OCI-LY7 (cell line): ENCODE measurements at regions not wholly inside any gene's neighbourhood (a gene's known extent, or its start where the extent isn't known, plus 50 kb on each side); places are given as distances from the start of the nearest gene placed in this dataset.

Experiments used
- BruUV-seq: library from RNA; stranded (reverse); fragments of 400-500 nt; replicated peaks from 2 replicates; lab custom pipeline; 2021; lab: Mats Ljungman, UMichigan
- CTCF ChIA-PET: fragments of 300-600 bp; sonication (Branson Sonifier 250); formaldehyde crosslinking; loops from one replicate; lab custom pipeline; 2022; ENCODE audit warnings: antibody characterized with exemption; ENCODE audit not compliant: unreplicated experiment; lab: Charles Lee
- POLR2A ChIA-PET: fragments of 300-600 bp; sonication (Branson Sonifier 250); formaldehyde crosslinking; loops from one replicate; lab custom pipeline; 2022; ENCODE audit warnings: antibody characterized with exemption; lab: Charles Lee
- DNase-seq: peaks from one replicate; pipeline ENCODE4 v3.0.0-alpha.2; 2015; ENCODE audit warnings: low spot score
- H2AFZ ChIP-seq: fragments of 200-600 bp; sonication (generic), shearing (Covaris generic); 2 replicates; pipeline ENCODE4 v1.6.1; 2014; ENCODE audit warnings: mild to moderate bottlenecking, antibody characterized with exemption, low read length, moderate library complexity
- H3K27ac ChIP-seq: fragments of 200-600 bp; sonication (generic); 2 replicates; pipeline ENCODE4 v1.5.1; 2014; ENCODE audit warnings: mixed run types, low read depth, mild to moderate bottlenecking, moderate library complexity, low read length, inconsistent platforms; ENCODE audit not compliant: poor library complexity, severe bottlenecking
- H3K36me3 ChIP-seq: fragments of 200-600 bp; sonication (generic); 2 replicates; pipeline ENCODE4 v1.6.1; 2014; ENCODE audit warnings: mild to moderate bottlenecking, antibody characterized with exemption, low read length, moderate library complexity, mixed read lengths; ENCODE audit not compliant: insufficient read depth
- H3K4me1 ChIP-seq: fragments of 200-600 bp; sonication (generic); 2 replicates; pipeline ENCODE4 v1.5.1; 2014; ENCODE audit warnings: mild to moderate bottlenecking, low read length; ENCODE audit not compliant: insufficient read depth, poor library complexity, severe bottlenecking
- H3K4me2 ChIP-seq: fragments of 200-600 bp; sonication (generic); 2 replicates; pipeline ENCODE4 v1.6.1; 2014; ENCODE audit warnings: mild to moderate bottlenecking, low read length
- H3K4me3 ChIP-seq: fragments of 200-600 bp; sonication (generic); 2 replicates; pipeline ENCODE4 v1.5.1; 2014; ENCODE audit warnings: mild to moderate bottlenecking, low read depth, low read length; ENCODE audit not compliant: poor library complexity, severe bottlenecking
- H3K79me2 ChIP-seq: fragments of 200-600 bp; sonication (generic); 2 replicates; pipeline ENCODE4 v1.6.1; 2016; ENCODE audit warnings: low read depth, mild to moderate bottlenecking, low read length, moderate library complexity, mixed read lengths; ENCODE audit not compliant: insufficient read depth
- H3K9me2 ChIP-seq: fragments of 200-600 bp; sonication (generic); 2 replicates; pipeline ENCODE4 v1.6.1; 2016; ENCODE audit warnings: mild to moderate bottlenecking, low read length, mixed read lengths; ENCODE audit not compliant: insufficient read depth
- H3K9me3 ChIP-seq: fragments of 200-600 bp; sonication (generic); 2 replicates; pipeline ENCODE4 v1.6.1; 2014; ENCODE audit warnings: mild to moderate bottlenecking, mixed run types, low read length, mixed read lengths
- H4K20me1 ChIP-seq: fragments of 200-600 bp; sonication (generic); 2 replicates; pipeline ENCODE4 v1.6.1; 2014; ENCODE audit warnings: mild to moderate bottlenecking, antibody characterized with exemption, low read length, moderate library complexity, mixed read lengths; ENCODE audit not compliant: insufficient read depth
- EZH2phosphoT487 ChIP-seq: fragments of 200-600 bp; sonication (generic); IDR thresholded peaks from 2 replicates; pipeline ENCODE4 v1.6.1; 2018; ENCODE audit warnings: low read depth, borderline replicate concordance, mild to moderate bottlenecking, mixed run types, antibody characterized with exemption, low read length, moderate library complexity, mixed read lengths
- intact Hi-C: fragments of 100-400 bp; cut with micrococcal nuclease; formaldehyde crosslinking; loops from one replicate; pipeline ENCODE4 v1.10.0; 2022; ENCODE audit not compliant: unreplicated experiment
- TF ChIP-seq, protein P1 (sequence below): fragments of 200-600 bp; sonication (generic); conservative IDR thresholded peaks from 2 replicates; pipeline ENCODE4 v1.5.1; 2014; ENCODE audit warnings: mild to moderate bottlenecking, antibody characterized with exemption, low read length, moderate library complexity, mixed read lengths

DNA sequence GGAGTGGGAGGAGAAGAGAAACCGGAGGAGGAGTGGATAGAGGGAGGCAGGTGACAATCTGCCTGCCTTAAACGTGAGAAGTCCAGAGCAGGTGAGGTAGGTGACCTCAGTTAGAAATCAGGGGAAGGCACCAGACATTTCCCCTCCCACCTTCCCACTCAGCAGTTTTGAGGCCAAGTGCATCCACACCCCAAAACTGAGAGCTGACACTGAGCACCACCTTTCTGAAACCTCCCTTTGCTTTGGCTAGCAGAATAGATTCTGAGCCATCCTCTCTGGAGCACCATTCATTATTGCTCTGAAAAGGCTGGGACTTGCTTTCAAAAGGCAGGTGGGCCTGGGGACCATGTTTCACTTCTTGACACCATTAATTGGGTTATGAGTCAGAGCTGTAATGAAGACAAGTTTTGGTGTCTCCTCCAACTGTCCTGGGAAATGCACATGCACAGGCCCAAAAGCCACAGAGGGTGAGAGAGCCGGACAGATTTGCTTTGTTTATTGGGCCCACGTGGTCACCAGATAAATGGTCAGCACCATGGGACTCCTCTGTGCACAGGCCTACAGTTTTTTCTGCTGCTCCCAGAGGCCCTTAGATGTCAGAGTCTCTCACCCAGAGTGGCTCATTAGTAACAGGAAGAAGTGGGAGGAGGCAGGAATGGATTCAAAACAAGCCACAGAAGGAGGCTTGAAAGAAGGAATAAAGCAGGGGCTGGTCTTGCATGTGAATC, 314.7 kb downstream of the TLE1 start:
- H3K9me3 ChIP-seq, result no peaks in the 10 kb centered on the region
- H4K20me1 ChIP-seq, result no peaks in the 10 kb centered on the region
- TF ChIP-seq EZH2phosphoT487, result no peak
- TF ChIP-seq, protein P1, sequence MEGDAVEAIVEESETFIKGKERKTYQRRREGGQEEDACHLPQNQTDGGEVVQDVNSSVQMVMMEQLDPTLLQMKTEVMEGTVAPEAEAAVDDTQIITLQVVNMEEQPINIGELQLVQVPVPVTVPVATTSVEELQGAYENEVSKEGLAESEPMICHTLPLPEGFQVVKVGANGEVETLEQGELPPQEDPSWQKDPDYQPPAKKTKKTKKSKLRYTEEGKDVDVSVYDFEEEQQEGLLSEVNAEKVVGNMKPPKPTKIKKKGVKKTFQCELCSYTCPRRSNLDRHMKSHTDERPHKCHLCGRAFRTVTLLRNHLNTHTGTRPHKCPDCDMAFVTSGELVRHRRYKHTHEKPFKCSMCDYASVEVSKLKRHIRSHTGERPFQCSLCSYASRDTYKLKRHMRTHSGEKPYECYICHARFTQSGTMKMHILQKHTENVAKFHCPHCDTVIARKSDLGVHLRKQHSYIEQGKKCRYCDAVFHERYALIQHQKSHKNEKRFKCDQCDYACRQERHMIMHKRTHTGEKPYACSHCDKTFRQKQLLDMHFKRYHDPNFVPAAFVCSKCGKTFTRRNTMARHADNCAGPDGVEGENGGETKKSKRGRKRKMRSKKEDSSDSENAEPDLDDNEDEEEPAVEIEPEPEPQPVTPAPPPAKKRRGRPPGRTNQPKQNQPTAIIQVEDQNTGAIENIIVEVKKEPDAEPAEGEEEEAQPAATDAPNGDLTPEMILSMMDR, result no peak
- CTCF ChIA-PET, result no interaction called here
- intact Hi-C loops, result no loop called here
- H3K36me3 ChIP-seq, result no peaks in the 10 kb centered on the region
- no peak overlapping the region for H3K27ac ChIP-seq
- no peaks in the 10 kb centered on the region for H3K9me2 ChIP-seq
- no peak overlapping the region for H2AFZ ChIP-seq
- H3K4me1 ChIP-seq, result no peaks in the 10 kb centered on the region
- DNase-seq, result no peak
- H3K4me2 ChIP-seq, result no peak overlapping the region
- BruUV-seq, result no TSS peak
- POLR2A ChIA-PET, result no interaction called here
- H3K4me3 ChIP-seq, result no peak overlapping the region
- H3K79me2 ChIP-seq, result no peaks in the 10 kb centered on the region

GRCh38 chr9:81373294-81373693, 316.1 kb downstream of the TLE1 start:
- DNase-seq, result no peak
- no TSS peak for BruUV-seq
- intact Hi-C loops, result no loop called here
- no peaks in the 10 kb centered on the region for H3K4me1 ChIP-seq
- H3K9me2 ChIP-seq, result no peaks in the 10 kb centered on the region
- CTCF ChIA-PET, result no interaction called here
- H3K36me3 ChIP-seq, result no peaks in the 10 kb centered on the region
- POLR2A ChIA-PET, result no interaction called here
- no peaks in the 10 kb centered on the region for H4K20me1 ChIP-seq
- H3K27ac ChIP-seq, result no peak overlapping the region
- H2AFZ ChIP-seq, result no peak overlapping the region
- TF ChIP-seq EZH2phosphoT487, result no peak
- TF ChIP-seq, protein P1, result no peak
- no peaks in the 10 kb centered on the region for H3K9me3 ChIP-seq
- H3K79me2 ChIP-seq, result no peaks in the 10 kb centered on the region
- no peak overlapping the region for H3K4me3 ChIP-seq
- H3K4me2 ChIP-seq, result no peak overlapping the region

- H3K4me2 ChIP-seq, result no peak overlapping the region
- intact Hi-C loops, result no loop called here
- CTCF ChIA-PET, result no interaction called here
- H3K4me3 ChIP-seq, result no peak overlapping the region
- H3K27ac ChIP-seq, result no peak overlapping the region
- no peaks in the 10 kb centered on the region for H3K9me2 ChIP-seq
- TF ChIP-seq, protein P1, result no peak
- no peak for TF ChIP-seq EZH2phosphoT487
- no peaks in the 10 kb centered on the region for H3K79me2 ChIP-seq
- no peak for DNase-seq
- POLR2A ChIA-PET, result no interaction called here
- H2AFZ ChIP-seq, result no peak overlapping the region
- no TSS peak for BruUV-seq
- H4K20me1 ChIP-seq, result no peaks in the 10 kb centered on the region
- H3K4me1 ChIP-seq, result no peaks in the 10 kb centered on the region
- no peaks in the 10 kb centered on the region for H3K36me3 ChIP-seq
- H3K9me3 ChIP-seq, result no peaks in the 10 kb centered on the region
Measured at GRCh38 chr9:81372628-81373191, 316.6 kb downstream of the TLE1 start.
